Lower leg skin (tissue), 4 donors: ENCODE measurements at regions not wholly inside any gene's neighbourhood (a gene's known extent, or its start where the extent isn't known, plus 50 kb on each side); places are given as distances from the start of the nearest gene placed in this dataset.
"Not testable (repeated sequence)": the region's sequence is repeated elsewhere in the genome, so short reads cannot be mapped to it uniquely, and the experiment has no call there.

Source experiments
- DNase-seq, 2 donors: peaks; one replicate each; pipeline ENCODE4 v3.0.0-alpha.2; 2019; ENCODE audit warnings: low spot score in 2 of 2
- H3K4me3 ChIP-seq: fragments of 200-600 bp; sonication (generic); 2 replicates; pipeline ENCODE4 v1.5.1; 2017; ENCODE audit warnings: mild to moderate bottlenecking, low read depth; ENCODE audit not compliant: poor library complexity, severe bottlenecking
- POLR2A ChIP-seq, 2 donors: fragments of 450-650 bp; IDR thresholded peaks; one replicate each; pipeline ENCODE4 v1.6.1; 2016 to 2017; ENCODE audit warnings: antibody characterized with exemption in 2 of 2, mild to moderate bottlenecking in 1 of 2, moderate library complexity in 1 of 2
- WGBS, 2 donors: methylation state at CpG; one replicate each; pipeline ENCODE4 v1.1.5; 2018; 5-methylcytosine and 5-hydroxymethylcytosine counted together
- intact Hi-C: fragments of 100-400 bp; cut with DNase I; formaldehyde crosslinking; loops from one replicate; pipeline ENCODE4 v1.15.0; 2023; ENCODE audit warnings: low total_unique reads
- TF ChIP-seq, protein P1 (sequence below), 3 donors: fragments of 450-650 bp; IDR thresholded peaks; one replicate each; pipeline ENCODE4 v1.5.1; 2016; ENCODE audit warnings: antibody characterized with exemption in 3 of 3, mild to moderate bottlenecking in 3 of 3, moderate library complexity in 2 of 3

DNA sequence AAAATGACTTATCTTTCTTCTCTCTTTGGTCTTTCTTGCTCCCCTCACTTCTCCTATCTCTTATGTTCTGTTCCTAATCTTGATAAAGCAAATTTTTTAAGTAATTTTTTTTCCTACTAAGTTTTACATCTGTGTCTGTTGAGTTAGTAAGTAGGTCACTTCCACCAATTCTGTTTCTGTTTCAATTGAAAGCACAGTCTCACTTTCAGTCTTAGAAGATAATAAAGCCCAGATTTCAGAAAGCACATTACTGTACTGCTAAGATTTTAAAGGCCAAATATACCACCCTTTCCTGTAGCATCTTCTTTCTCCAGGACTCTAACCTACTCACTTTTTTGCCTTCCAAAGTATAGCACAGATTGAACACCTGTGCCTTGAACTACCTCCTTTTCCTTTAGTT, 866.1 kb upstream of the ADGRB3 start:
- DNase-seq: no peak
- H3K4me3 ChIP-seq: no peak overlapping the region
- no peak for TF ChIP-seq POLR2A (IDR thresholded peaks at IDR 0.05)
- TF ChIP-seq, protein P1, sequence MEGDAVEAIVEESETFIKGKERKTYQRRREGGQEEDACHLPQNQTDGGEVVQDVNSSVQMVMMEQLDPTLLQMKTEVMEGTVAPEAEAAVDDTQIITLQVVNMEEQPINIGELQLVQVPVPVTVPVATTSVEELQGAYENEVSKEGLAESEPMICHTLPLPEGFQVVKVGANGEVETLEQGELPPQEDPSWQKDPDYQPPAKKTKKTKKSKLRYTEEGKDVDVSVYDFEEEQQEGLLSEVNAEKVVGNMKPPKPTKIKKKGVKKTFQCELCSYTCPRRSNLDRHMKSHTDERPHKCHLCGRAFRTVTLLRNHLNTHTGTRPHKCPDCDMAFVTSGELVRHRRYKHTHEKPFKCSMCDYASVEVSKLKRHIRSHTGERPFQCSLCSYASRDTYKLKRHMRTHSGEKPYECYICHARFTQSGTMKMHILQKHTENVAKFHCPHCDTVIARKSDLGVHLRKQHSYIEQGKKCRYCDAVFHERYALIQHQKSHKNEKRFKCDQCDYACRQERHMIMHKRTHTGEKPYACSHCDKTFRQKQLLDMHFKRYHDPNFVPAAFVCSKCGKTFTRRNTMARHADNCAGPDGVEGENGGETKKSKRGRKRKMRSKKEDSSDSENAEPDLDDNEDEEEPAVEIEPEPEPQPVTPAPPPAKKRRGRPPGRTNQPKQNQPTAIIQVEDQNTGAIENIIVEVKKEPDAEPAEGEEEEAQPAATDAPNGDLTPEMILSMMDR (IDR thresholded peaks at IDR 0.05): no peak
- intact Hi-C loops: no loop called here

DNA sequence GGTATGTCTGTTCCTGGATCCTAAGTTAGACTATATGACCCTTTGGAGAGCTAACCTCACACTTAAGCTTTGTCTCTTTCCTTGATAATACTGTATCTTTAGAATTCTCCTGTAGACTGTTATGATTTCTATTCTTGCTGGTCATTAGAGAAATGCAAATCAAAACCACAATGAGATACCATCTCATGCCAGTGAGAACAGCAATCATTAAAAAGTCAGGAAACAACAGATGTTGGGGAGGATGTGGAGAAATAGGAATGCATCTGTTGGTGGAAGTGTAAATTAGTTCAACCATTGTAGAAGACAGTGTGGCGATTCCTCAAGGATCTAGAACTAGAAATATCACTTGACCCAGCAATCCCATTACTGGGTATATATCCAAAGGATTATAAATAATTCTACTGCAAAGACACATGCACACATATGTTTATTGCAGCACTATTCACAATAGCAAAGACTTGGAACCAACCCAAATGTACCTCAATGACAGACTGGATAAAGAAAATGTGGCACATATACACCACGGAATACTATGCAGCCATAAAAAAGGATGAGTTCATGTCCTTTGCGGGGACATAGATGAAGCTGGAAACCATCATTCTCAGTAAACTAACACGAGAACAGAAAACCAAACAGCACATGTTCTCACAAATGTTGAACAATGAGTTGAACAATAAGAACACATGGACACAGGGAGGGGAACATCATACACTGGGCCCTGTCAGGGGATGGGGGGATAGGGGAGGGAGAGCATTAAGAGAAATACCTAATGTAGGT, 867.8 kb upstream of the ADGRB3 start:
- 87 to 92% methylated on average over 4 of the region's 4 CpGs for WGBS, 2 donors
- H3K4me3 ChIP-seq, DNase-seq, intact Hi-C loops: not testable (repeated sequence)

DNA sequence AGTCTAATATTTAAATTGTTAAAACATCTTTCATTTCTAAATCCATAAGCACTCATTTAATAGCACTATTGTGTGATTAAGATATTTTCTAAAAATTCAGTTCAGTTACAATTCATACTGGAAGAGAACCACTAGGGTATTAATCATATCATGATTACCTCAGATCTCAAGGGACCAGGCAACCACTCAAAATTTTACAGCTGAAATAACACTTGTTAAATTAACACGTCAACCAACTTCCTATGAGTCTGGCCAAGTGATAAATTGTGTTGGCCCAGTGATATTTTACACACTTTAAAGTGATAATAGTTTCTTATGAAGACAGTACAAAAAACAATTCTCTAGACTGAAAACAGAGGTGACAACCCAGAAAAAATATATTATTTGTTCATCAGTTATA, 869.0 kb upstream of the ADGRB3 start:
- no peak for DNase-seq
- 23 to 48% methylated on average over 1 of the region's 1 CpG for WGBS, 2 donors
- TF ChIP-seq, protein P1 (IDR thresholded peaks at IDR 0.05): no peak
- no peak for TF ChIP-seq POLR2A (IDR thresholded peaks at IDR 0.05)
- intact Hi-C loops: no loop called here
- no peak overlapping the region for H3K4me3 ChIP-seq

DNA sequence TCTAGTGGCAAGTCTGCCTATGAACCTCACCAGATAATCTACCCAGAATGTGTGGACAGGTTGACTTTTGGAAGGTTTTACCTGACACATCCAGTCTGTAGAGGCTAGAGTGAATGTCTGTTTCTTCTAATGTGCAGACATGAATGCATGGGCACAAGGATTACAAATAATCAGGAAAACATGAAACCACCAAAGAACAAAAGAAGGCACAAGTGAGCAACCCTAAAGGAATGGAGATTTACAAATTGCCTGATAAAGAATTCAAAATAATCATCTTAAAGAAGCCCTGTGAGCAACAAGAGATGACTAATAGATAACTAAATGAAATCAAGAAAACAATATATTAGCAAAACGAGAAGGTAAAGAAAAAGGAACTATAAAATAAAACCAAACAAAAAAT, 876.1 kb upstream of the ADGRB3 start:
- H3K4me3 ChIP-seq: no peak overlapping the region
- 72 to 86% methylated on average over 1 of the region's 1 CpG for WGBS, 2 donors
- intact Hi-C loops: no loop called here
- TF ChIP-seq POLR2A (IDR thresholded peaks at IDR 0.05): no peak
- no peak for DNase-seq

DNA sequence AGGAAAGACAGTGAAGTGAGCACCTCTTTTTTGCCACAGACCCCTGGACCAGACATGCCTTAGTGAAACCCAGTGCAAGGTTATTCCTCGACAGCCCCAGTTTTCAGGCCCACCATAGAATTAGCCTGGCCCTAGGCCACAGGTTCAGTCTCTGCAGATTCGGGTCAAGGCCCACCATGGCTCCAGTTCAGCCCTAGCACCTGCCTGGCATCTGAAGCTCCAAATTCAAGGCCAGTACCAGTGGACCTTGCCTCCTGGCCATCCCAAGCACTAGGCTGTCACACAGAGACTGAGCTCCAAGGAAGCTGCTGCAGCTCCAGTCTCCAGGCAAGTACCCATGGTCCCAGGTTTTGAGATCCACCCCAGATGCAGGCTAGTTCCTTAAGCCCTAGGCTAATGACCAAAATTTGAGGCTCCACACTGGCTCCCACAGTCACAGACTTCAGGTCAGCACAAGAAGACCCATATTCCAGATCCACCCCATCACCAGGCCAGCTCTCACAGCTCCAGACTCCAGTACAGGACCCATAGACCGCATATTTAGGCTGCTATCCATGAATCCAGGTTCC, 877.5 kb upstream of the ADGRB3 start:
- no peak for DNase-seq
- 73 to 87% methylated on average over 3 of the region's 3 CpGs for WGBS, 2 donors
- no peak overlapping the region for H3K4me3 ChIP-seq
- intact Hi-C loops: no loop called here
- TF ChIP-seq, protein P1 (IDR thresholded peaks at IDR 0.05): no peak
- no peak for TF ChIP-seq POLR2A (IDR thresholded peaks at IDR 0.05)

DNA sequence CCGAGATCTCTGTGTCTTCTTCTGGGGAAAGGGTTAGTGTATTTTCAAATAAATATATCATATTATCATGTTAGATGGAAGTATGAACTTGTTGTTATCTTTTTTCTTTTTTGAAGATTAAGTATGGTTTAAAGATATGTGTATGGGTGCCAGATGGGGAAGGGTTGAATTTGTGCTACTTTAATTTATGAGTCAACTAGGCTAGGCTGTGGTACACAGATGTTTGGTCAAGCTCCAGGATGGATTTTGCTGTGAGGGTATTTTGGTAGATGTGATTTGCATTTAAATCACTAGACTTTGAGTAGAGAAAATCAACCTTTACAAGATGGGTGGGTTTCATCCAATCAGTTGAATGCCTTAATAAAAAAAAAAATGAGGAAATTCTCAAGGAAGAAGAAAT, 886.6 kb upstream of the ADGRB3 start:
- no peak for DNase-seq
- TF ChIP-seq POLR2A (IDR thresholded peaks at IDR 0.05): no peak
- TF ChIP-seq, protein P1 (IDR thresholded peaks at IDR 0.05): no peak
- H3K4me3 ChIP-seq: no peak overlapping the region
- intact Hi-C loops: no loop called here
- 71% methylated on average over 1 of the region's 1 CpG for WGBS, 2 donors

DNA sequence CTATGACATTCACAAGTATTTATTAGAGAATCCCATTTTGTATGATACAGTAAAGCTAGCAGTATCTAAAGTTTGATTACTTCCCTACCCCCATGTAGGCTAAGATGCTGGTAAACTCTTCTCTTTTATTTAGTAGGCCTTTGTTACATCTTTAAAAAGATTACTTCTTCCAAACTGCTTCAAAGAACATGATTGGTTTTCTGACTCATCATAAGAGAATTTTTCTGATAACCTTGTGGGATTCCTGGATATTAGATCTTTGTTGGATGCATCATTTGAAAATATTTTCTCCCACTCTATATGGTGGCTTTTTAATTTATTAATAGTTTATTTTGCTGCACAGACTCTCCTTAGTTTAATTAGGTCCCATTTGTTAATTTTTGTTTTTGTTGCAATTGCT, 898.3 kb upstream of the ADGRB3 start:
- H3K4me3 ChIP-seq: no peak overlapping the region
- TF ChIP-seq POLR2A (IDR thresholded peaks at IDR 0.05): no peak
- TF ChIP-seq, protein P1 (IDR thresholded peaks at IDR 0.05): no peak
- intact Hi-C loops: no loop called here
- DNase-seq: no peak
